IPS DF 4.7 (cell line): ENCODE measurements at regions not wholly inside any gene's neighbourhood (a gene's known extent, or its start where the extent isn't known, plus 50 kb on each side); places are given as distances from the start of the nearest gene placed in this dataset.

Experiments used
- DNase-seq: peaks from one replicate; pipeline ENCODE4 v3.0.0-alpha.2; 2013; ENCODE audit warnings: low spot score; ENCODE audit errors: extremely low read depth

DNA sequence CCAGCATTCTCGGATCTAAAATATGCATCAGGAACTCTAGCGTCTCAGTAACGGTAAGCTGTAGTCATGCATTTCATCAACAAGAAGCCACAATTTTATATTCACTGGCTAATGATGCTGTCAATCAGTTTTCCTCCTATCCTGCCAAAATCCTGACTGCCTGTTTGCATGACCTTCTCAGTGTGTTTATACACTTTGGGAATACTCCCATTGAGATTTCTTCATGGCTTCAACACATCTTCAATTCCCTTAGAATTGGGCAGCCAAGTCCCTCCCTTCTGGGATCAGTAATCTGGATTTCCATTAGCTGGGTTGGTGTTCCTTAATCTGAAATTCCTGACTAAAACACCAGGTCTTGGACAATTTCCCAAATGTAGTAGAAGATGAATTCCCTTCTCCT is 348.9 kb upstream of the DYNLRB2 start:
- no peak for DNase-seq

DNA sequence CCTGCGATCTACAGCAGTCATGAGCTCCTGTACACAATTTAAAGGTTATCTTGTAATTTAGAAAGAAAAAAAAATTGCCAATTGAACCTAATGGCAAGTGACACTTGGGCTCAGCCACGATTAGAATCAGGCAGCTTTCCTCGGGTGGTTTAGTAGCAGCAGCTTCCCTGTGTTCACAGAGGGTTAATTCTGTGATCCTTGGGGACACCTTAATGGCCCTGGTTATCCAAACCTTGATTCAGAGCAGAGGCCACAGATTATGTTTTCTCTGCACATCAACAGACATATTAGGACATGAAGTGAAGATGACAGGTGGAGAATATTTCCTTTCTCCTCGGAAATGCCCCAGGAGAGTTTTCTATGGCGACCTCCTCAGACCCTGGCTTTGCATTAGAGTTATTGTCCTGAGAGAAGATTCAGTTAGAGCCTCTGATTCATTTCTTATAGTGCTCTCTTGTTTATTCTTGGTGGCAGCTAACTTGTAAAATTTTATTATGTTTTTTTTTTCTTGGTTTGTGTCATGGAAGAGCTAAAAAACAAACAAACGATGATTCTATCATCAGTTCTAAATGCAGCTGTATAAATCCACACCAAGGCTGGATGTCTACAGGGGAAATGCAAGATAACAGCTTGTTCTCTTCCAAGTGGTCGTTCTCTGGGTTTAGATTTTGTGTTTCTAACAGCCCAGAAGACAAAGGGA is 351.2 kb upstream of the DYNLRB2 start:
- no peak for DNase-seq

DNA sequence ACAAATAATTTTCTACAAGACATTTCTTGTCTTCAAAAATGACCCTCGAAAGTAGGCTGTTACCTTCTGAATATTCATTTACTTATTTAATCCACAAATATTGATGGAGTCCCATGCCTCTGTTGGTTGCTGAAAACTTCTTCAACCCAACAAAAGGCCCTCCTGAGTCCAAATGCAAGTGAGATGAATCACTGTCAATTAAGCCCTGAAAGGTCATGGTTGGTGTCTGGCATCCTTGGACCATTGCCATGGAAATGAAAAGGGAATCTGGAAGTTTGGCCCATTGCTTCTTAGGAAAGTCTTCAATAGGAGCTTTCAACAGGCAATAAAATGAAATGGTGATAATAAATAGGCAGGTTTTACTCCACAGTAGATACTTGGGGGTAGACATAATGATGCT is 364.7 kb upstream of the DYNLRB2 start:
- no peak for DNase-seq

DNA sequence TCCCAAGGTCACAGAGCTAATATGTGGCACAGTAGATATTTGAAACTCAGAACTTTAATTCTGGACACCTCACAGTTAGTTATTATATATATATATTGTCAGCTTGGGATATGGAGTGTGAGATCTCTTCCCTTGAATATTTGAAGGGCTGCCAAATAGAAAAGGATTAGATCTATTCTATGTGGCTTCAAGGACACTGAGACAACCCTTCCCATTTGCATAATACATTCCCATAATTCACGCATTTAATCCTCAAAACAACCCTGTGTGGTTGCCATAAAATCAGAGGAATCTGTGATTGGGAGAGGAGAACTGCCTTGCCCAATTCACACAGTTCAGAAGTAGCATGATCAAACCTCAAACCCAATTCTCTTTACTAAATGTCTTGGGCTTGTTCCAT is 365.8 kb upstream of the DYNLRB2 start:
- no peak for DNase-seq

DNA sequence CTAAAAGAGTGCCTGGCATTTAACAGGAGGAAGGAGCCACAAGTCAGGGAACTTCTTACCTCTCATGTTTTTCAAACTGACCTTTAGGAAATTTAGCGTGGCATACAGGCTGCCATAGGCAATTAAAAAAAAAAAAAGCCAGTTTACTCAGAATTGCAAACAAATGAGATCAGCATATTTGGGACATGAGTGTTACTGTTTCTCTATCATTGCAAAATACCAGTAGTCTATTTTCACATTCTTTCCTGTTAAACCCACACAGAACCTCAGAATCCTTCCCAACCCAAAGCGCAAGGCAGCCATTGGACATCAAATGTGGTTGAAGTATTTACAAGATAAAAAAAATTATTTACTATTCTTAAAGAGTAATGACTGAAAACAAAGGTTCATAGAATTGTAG is 366.4 kb upstream of the DYNLRB2 start:
- DNase-seq, result no peak

DNA sequence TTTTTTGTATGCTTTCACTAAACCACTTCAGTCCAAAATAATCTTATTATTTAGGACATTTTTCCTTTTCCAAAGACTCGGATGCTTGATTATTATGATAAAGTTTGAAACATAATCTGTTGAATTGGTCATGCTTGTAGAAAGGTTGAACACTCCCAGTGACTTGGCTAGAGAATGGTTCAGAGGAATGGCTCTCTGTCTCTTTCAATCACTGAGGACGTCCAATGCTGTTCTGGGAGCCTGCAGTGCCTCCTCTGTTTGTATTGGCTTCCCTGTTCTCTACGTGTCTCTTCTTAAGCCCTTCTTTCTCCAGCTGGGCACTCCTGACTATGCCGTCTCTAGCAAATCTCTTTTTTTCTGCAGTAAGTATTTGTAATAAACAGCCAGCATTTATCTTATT is 369.0 kb upstream of the DYNLRB2 start:
- DNase-seq, result no peak

DNA sequence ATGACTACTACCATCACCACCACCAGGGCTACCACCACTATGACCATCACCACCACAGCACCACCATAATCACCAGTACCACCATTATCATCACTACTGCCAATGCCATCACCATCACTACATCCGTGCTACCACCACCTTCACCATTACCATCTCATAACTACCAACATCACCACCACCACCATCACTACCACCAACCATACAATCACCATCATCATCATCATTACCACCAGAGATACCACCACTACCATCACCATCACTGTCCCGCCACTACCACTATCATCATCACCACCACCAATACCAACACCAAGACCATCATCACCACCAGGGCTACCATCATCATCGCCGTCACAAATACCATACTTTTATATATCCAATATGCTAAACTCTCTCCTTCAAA is 369.6 kb upstream of the DYNLRB2 start:
- DNase-seq, result no peak

DNA sequence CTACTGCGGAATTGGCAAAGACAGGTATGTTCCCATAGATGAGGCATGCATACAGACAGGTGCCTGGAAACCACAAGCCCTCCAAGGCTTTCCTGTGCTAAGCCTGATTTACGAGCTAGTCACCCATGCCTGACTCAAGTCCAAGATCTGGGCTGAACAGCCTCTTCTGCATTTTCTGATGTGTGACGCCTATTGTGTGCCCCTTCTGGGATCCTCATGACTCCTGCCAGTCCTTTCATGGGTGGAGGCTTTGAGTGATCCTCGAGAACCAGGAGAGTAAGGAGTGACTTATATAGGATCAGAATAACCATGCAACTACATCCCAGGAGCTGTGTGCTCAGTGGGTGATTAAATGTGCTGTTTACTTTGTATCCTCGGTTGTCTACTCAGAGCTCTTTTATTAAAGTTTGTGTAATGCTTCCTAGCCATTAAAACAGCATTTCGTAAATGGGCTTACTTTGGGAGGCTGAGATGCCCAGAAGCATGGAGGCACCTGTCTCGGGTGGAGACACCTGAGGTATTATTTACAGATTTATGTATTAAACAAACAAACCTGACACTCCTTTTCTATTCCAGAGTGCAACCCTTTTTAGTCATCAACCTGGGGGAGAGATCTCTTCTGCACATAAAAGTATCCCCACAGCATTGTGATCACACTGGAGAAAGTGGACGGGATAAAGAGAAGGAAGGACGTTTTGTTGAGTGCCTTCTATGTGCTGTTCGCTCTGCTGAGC is 373.0 kb upstream of the DYNLRB2 start:
- DNase-seq, result no peak

DNA sequence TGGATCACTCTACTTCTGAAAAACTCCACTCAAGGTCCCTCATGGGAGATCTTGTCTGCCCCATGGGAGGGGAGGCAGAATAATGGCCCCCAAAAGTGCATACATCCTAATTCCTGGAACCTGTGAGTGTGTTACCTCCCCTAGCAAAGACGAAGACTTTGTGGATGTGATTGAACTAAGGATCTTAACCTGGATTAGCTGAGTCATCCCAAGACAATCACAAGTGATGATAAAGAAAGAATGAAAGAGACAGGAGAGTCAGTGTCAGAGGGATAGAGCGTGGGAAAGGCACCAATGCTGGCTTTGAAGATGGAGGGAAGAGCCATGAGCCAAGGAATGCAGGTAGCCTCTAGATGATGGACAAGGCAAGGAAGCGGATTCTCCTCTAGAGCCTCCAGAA is 374.7 kb upstream of the DYNLRB2 start:
- no peak for DNase-seq

DNA sequence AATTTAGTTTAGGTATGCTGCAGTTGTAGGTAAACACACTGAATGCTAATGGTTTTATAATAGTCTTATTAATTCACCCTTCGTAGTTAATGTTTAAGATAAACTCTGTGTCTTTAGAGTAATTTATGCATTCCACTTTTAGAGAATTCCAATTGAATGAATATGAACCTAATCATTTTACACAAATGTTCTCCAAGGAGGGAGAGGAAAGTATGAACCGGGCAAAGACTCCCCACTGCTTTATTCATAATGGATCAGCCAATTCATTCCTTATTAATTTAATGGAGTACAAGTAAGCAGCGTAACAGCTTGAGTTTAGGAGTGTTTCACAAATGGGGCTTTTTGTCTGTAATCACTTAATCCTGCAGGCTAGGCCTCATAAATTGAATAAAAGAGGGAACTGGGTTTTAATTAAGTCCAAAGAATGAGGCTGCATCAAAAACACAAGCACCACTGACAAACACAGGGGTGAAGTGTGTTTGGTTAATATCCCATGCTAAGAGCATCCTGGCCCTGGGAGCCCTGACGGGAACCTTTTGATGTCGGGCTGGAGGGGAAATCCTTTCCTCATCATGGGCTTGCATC is 375.7 kb upstream of the DYNLRB2 start:
- no peak for DNase-seq

DNA sequence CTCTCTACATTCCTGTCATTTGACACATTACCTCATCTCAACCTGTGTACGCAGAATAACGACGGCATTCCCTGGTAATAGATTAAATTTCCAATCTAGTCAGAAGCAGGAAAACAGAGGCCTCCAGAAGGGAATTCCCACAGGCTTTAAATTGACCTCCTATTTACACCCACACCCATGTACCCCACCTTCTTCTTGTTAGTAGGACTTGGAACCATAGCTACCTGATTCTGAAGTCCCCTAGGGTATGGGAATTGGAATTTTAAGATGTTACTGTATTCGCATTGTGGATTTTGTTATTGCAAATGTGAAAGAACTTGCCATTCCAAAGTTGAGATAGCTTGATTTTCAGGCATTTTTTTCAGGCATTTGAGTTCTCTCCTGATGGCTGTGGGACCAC is 377.5 kb upstream of the DYNLRB2 start:
- DNase-seq, result no peak

DNA sequence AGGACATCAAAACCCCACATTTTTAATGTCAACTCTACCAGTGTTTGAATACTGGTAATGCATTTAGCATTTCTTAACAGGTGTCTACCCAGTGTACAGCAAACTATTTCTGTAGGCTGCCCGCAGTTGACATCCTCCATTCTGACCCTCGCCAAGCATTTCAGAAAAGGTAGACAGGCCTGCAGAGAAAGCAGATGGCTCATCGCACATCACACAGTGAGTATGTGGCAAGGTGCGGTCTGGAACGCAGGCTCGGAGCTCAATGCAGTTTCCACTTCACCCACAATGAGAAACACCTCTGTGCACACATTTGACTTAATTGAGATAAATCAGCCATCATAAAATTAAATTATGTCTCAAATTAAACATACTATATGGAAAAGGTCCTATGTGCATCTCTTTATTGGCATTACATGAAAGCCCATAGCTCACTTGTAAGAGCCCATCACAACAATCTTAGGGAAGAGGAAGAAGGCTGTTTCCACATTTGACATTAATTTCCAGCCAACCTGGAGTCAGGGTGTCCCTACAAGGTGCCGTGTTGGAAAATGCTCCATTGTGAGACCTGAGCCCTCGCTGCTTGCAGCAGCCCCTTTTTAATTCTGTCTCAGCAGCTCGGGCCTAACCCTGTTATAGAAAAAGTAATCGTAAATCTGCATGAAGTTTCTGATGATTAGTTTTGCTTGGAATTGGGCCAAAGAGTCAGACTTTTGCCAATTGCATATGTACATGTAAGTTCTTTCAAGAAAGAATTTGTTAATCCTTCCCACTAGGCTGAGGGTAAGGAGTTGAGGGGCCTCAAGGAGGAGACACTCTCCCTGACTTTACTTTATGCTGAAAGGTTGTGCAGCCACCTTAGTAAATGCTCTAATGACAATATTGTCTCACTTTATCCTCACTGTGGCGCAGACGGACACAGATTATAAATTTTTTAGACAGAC is 378.7 kb upstream of the DYNLRB2 start:
- no peak for DNase-seq

DNA sequence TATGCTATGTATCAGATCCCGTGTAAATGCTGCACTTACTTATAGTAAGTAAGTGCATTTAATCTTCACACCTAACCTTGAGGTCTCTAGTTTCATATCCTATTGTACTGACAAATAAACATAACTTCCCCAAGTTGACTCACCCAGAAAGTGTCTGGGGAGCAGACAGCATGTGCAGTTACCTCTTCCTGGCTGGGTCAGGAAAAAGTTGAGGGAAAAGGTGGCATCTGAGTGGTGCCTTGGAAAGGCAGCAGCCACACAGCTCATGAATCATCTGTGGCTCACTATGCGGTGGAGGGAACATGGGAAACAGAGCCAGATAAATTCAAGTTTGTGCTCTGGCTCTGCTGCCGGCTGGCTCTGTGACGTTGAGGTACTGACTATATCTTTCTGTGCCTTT is 382.0 kb upstream of the DYNLRB2 start:
- no peak for DNase-seq

DNA sequence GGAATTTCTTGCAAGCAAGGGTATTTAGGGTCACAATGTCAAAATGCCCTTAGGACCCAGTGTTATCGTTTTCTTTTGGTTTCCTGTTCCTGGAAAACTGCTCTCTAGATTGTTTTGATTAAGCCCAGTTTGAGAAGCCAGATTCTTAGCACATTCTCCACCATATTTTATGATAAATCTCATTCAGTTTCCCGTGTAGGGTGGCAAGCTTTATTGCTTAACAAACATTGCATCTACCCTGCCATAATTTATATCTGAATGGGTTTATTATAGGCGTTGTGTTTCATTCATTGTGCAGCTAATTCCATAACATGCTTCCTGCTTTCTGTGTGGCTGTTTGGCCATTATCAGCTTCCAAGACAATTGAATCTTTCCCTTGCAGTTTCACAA is 389.1 kb upstream of the DYNLRB2 start:
- no peak for DNase-seq

DNA sequence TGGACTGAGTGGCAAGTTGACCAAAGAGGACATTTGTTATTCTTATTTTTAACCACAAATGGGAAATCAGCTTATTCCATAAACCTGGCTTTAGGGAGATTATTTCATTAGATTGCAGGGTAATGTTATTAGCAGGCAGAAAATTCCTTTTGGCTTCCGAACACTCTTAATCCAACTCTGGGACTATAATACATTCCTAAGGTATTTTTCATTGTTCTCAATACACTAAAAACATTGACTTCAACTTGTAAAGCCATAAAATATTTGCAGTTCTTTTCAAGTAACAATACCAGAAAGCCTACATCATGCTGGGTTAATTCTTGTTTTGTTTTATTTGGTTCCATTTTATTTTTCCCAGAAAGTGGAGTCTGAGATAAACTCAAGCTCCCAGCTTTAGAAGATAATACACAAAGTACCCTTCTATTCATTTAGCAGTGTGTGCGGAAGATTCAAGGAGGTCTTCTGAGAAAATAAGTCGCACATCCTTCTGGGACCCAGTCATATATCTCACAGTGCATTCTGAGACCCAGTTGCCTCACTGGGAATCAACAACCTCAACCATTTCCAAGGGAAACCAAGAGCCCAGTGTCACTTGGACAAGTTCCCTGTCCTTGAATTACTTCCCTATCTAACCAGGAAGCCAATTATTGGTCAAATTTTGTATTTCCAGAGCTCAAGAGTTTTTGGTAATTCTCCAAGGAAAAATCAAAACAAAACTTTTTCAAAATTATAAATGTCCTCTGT is 389.6 kb upstream of the DYNLRB2 start:
- no peak for DNase-seq

DNA sequence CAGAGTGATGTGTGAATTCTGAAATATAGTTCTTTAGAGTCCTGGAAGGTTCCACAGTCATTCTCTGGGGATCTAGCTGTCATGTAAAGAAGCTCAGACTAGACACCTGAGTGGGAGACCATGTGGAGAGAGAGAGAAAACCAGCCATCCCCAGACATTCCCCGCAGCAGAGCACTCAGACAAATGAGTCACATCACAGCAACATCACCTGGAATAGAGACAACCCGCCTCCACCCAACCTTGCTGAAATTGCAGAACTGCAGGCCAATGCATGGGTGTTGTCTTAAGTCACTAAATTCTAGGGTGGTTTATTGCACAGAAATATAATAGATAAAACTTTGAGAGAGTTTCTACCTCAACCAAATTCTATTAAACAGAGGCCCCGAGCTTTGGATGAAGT is 392.0 kb upstream of the DYNLRB2 start:
- DNase-seq, result no peak

DNA sequence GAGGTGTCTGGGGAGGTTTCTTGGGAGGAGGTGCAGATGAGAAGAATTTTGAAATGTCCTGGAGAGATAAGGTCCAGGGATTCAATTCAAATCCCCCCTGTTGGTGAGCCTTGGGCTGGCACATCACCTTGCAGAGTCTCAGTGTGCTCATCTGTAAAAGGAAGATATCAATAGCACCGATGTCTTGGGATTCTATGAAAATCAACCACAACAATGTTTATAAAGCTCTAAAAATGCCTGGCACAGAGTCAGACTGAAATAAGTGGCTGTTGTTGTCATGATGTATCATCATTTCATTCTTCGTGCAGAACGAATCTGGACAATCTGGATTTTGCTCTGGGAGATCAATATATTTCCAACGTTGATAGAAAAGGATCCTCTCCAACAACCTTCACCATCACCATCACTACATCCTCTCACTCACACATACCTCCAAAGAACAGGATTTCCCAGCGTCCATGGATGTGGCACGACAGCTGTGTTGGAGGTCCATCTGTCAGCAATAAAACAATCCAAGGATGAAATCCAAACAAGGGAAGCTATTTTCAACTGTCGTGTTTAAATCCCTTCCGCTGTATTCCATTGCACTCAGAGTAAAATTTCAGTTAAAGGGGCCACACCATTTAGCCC is 393.7 kb upstream of the DYNLRB2 start:
- DNase-seq, result no peak

DNA sequence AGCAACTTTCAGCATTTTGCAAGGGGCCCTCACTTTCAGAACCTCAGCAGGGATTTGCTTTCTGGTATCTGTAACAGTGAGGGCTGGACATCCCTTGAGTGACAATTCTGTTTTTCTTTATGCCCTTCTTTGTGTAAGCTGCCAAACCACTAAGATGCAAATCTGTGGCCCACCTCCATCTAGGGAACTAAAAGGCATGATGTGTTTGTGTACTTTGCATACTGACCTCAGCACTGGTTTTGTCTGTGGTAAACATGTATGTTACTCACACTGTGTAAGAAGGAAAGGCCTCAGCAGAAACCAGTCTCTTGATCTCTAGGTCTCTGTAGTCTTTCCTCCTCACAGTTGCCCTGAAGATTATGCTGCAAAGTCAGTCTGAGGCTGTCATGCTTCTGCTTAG is 396.6 kb upstream of the DYNLRB2 start:
- DNase-seq, result no peak

DNA sequence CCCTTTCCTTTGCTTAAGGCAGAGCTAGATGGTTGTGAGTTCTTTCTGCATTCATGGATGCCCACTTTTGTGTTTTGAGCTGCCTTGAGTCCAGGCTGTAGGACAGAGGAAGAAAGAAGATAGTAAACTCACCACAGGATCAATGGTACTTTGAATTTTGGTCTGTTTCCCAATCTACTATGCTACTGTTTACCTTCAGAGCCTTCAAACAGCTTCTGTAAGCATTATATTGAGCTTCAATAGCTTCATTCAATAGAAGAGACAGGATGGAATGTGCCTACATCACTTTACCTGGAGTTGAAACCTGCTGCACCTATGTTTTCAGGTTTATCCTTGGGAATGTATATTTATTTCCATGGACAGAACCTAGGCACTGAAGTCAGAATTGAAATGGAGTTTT is 397.9 kb upstream of the DYNLRB2 start:
- no peak for DNase-seq

DNA sequence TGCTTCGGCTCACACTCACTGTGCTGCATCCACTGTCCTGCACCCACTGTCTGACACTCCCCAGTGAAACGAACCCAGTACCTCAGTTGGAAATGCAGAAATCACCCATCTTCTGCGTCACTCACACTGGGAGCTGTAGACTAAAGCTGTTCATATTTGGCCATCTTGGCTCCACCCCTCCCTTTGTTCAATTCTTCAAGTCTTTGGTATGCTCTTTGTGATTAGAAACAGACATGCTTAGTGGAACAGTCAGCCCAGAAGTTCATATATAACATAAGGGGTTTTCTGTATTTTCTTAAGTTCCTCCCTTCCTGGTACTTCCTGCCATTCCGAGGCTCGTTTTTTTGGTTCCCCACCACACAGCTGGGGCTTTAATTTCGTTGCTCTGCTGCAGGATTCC is 398.5 kb upstream of the DYNLRB2 start:
- DNase-seq, result no peak

DNA sequence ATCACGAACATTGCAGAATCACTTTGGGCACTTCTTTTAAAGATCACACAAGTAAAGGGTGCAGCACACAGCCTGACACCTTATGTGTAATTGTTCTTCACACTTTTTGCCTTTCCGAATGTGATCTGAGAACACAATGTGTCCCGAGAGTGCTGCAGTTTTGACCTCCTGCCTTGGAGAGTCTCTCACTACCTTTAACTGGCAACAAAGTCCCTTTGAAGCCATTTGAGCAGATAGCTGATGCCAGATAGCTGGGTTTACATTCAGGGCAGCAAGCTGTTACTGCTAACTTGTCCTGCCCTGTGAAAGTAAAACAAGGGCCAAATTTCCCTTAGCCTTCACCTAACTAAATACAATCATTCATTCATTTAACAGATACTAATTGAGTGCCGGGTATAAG is 411.0 kb upstream of the DYNLRB2 start:
- DNase-seq, result no peak
